ENCODE measurements at regions not wholly inside any gene's neighbourhood (a gene's known extent, or its start where the extent isn't known, plus 50 kb on each side); places are given as distances from the start of the nearest gene placed in this dataset.

- TF ChIP-seq CTCF (conservative IDR thresholded peaks at IDR 0.05 in 1 of 2, IDR thresholded peaks at IDR 0.05 in 1 of 2; ENCODE audit: extremely low read depth in 1 of 2, insufficient read depth in 1 of 2, low read depth in 1 of 2, low read length in 2 of 2): no peak
- no peak for TF ChIP-seq EZH2 (IDR thresholded peaks at IDR 0.05; ENCODE audit: borderline replicate concordance, low read length)
Measured at GRCh38 chr9:79247021-79247420, 324.7 kb upstream of the TLE4 start.
